ENCODE measurements at regions not wholly inside any gene's neighbourhood (a gene's known extent, or its start where the extent isn't known, plus 50 kb on each side); places are given as distances from the start of the nearest gene placed in this dataset.
"Not testable (repeated sequence)": the region's sequence is repeated elsewhere in the genome, so short reads cannot be mapped to it uniquely, and the experiment has no call there.

DNA sequence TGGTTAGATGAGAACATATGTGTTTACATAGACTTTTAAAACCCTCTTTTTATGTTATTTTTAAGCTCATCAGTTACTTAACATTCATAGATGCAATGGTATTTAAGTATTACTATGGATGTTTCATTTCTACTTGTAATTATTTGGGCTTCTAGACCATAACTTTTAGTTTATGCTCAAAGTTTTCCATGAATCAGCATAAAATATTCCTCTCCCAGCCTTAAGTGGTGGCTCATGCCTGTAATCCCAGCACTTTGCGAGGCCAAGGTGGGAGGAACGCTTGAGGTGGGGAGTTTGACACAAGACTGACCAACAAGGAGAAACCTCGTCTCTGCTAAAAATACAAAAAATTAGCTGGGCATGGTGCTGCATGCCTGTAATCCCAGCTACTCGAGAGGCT lies 118.5 kb upstream of the HSFY2 start:
- Mint-ChIP-seq H3K27me3 (ENCODE audit: low read depth) (no peaks in the 10 kb centered on the region), H3K36me3 (ENCODE audit: low read depth) (no peaks in the 10 kb centered on the region), H3K4me1 (ENCODE audit: low read depth) (no peaks in the 10 kb centered on the region), H3K27ac (no peak overlapping the region), H3K9me3 (peaks cover 4% of the 10 kb centered on the region), H3K4me3 (no peak overlapping the region)
- DNase-seq (ENCODE audit: low spot score) = no peak

DNA sequence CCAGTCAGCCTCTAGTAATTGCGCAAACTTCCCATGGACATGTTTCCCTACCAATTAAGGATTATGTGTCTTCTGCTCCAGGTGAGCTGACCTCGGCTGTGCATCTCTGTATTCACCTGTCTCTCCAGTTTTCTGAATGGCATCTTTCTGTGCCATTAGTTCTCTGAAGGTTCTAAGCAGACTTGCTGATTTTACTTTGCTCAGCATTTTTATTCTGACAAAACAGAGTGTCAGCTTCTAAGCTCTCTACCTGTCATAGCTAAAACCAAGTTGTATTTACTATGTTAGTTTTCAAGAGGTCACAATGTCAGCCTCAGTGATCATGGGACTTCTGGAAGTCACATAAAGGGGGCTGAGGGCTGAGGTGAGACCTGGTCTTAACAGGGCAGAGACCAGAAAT lies 116.0 kb upstream of the HSFY2 start:
- Mint-ChIP-seq H3K27me3 (ENCODE audit: low read depth) (no peaks in the 10 kb centered on the region), H3K4me1 (ENCODE audit: low read depth) (no peaks in the 10 kb centered on the region), H3K4me3 (no peak overlapping the region), H3K9me3 (no peaks in the 10 kb centered on the region), H3K27ac (no peak overlapping the region), H3K36me3 (ENCODE audit: low read depth) (no peaks in the 10 kb centered on the region)
- no peak for DNase-seq (ENCODE audit: low spot score)

DNA sequence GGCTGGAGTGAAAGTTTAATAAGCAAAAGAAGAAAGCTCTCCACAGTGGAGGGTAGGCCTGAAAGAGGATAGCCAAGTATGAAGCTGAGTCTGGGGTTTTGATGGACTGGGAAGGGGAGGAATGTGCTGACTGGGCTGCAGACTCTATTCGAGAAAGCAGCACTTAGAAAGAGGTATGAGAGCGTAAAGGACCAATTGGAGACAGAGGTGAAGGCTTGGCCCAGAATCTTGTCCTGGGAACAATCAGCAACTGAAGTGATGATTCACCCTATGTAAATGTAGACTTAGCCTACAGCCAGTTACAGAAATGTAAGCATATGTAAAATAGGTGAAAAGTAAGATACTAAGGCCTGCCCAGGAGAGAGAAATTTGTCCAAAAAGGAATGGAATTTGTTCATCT lies 111.2 kb upstream of the HSFY2 start:
- H3K36me3 Mint-ChIP-seq (ENCODE audit: low read depth) = no peaks in the 10 kb centered on the region
- H3K9me3 Mint-ChIP-seq = no peaks in the 10 kb centered on the region
- no peak for DNase-seq (ENCODE audit: low spot score)
- no peaks in the 10 kb centered on the region for H3K27me3 Mint-ChIP-seq (ENCODE audit: low read depth)
- no peak overlapping the region for H3K4me3 Mint-ChIP-seq
- no peaks in the 10 kb centered on the region for H3K4me1 Mint-ChIP-seq (ENCODE audit: low read depth)
- no peak overlapping the region for H3K27ac Mint-ChIP-seq

DNA sequence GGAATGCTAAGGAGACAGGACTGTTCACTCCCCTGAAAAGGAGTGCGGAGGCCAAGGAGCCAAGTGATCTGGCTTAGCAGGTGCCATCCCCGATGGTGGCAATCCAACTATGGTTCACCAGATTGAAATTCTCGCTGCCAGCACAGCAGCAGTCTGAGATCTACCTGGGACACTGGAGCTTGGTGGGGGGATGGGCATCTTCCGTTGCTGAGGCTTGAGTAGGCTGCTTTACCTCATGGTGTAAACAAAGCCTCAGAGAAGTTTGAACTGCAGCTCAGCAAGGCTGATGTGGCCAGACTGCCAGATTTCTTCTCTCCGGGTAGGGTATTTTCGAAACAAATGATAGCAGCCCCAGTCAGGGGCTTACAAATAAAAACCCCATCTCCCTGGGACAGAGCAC lies 95.6 kb upstream of the HSFY2 start:
- H3K27ac Mint-ChIP-seq; DNase-seq (ENCODE audit: low spot score); H3K9me3 Mint-ChIP-seq; H3K36me3 Mint-ChIP-seq (ENCODE audit: low read depth); H3K4me3 Mint-ChIP-seq; H3K4me1 Mint-ChIP-seq (ENCODE audit: low read depth); H3K27me3 Mint-ChIP-seq (ENCODE audit: low read depth): not testable (repeated sequence)

DNA sequence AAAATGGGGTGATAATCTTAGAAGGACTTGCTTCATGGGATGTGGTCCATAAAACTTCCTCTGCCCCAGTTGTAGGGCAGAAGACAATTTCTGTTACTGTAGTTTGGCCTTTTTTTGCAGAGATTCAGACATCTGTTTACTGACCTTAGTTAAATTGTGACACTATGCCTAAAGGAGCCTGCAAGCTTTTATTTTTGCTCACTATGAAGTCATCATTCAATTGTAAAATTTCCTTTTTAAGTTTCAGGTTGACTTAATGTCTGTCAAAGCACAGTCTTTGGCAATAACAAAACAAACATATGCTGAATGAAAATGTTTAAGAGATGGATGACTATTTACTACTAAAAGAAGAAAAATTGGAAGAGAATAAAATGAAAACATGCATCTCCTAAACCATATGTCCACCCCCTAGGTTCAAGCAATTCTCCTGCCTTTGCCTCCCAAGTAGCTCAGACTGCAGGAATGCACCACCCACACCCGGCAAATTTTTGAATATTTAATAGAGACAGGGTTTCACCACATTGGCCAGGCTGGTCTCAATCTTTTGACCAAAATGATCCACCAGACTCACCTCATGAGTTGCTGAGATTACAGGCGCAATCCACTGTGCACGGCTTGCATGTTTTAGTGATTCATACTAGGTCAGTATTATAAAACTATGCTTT lies 93.5 kb upstream of the HSFY2 start:
- DNase-seq (ENCODE audit: low spot score); H3K27ac Mint-ChIP-seq; H3K4me1 Mint-ChIP-seq (ENCODE audit: low read depth); H3K27me3 Mint-ChIP-seq (ENCODE audit: low read depth); H3K9me3 Mint-ChIP-seq; H3K4me3 Mint-ChIP-seq; H3K36me3 Mint-ChIP-seq (ENCODE audit: low read depth): not testable (repeated sequence)

DNA sequence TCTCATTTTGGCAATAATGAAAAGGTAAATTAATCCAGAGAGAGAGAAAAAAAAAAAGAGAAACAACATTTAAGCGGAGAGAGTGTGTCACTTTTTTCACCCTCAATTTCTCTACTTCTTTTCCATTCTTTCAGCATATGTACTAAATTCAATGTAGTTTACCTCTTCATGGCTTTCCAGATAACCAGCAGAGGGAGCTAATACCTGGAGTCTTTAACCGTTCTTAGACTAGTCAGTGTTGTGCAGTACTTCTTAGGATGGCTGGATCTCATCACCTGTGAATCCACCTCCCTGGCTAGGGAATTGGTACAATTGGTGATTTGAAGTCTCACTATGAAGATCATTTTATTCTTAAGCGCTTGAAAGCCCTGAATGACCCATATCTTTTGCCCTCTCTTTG lies 87.3 kb upstream of the HSFY2 start:
- not testable (repeated sequence) for H3K27ac Mint-ChIP-seq; H3K9me3 Mint-ChIP-seq; DNase-seq (ENCODE audit: low spot score); H3K4me3 Mint-ChIP-seq; H3K36me3 Mint-ChIP-seq (ENCODE audit: low read depth); H3K4me1 Mint-ChIP-seq (ENCODE audit: low read depth); H3K27me3 Mint-ChIP-seq (ENCODE audit: low read depth)

DNA sequence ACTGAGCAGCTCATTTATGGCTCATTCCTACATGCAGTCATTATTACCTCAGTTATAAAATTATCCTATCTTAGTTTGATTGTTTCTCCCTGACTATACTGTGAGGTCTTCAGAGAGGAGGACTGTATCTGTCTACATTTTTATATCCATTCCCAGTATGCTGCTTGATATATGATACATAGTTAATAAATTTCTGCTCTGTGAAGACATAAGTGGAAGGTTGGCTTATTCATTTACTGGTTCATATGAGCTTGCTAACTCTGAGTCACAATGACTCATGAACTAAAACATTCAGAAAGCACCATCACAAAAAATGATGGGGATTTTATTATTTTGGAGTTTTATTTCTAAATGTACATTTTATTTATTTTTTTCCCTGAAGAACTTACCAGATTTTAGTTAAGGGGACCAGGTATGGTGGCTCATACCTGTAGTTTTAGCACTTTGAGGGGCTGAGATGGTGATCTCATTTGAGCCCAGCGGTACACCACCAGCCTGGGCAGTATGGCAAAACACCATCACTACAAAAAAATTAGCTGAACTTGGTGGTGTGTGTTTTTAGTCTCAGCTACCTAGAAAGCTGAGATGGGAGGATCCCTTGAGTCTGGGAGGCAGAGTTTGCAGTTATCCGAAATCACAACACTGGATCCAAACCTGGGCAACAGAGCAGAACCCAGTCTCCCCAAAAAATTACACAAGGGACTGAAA lies 85.1 kb upstream of the HSFY2 start:
- not testable (repeated sequence) for DNase-seq (ENCODE audit: low spot score); H3K36me3 Mint-ChIP-seq (ENCODE audit: low read depth); H3K4me3 Mint-ChIP-seq; H3K27me3 Mint-ChIP-seq (ENCODE audit: low read depth); H3K27ac Mint-ChIP-seq; H3K4me1 Mint-ChIP-seq (ENCODE audit: low read depth); H3K9me3 Mint-ChIP-seq

DNA sequence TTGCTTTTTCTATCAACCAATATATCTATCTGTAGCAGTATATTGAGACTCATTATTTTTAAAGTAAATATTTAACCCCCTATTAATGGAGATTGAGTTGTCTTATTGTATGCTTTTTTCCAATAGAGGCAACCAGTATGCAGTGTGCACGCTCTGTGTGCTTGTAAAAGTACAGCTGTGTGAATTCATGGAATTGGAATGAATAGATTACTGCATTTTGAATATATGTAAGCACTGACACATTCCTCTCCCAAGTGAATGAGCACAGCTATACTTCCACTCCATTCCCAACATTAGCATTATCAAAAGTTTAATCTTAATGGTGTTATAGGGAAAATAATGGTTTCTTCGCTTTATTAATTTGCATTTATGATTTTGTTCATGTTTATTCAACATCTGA lies 81.6 kb upstream of the HSFY2 start:
- H3K9me3 Mint-ChIP-seq; H3K4me3 Mint-ChIP-seq; H3K4me1 Mint-ChIP-seq (ENCODE audit: low read depth); DNase-seq (ENCODE audit: low spot score); H3K36me3 Mint-ChIP-seq (ENCODE audit: low read depth); H3K27ac Mint-ChIP-seq; H3K27me3 Mint-ChIP-seq (ENCODE audit: low read depth): not testable (repeated sequence)

DNA sequence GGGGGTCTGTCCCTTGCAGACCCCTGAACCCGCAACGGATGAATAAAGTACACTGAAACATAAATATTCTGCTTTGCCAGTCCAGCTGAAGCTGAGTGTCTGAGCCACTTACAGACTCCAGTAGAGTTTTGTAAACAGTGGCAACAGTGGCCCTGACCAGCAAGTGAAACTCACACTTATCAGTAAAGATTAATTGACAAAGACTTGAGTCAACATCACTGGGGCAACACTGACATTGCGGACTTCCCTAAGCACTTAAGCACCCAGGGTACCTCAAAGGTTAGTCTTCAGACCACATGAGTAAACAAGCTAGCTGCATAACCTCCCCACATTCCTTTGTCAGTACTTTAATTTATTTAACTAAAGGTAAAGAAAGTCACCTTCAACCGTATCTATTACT lies 79.8 kb upstream of the HSFY2 start:
- not testable (repeated sequence) for H3K27ac Mint-ChIP-seq; H3K4me1 Mint-ChIP-seq (ENCODE audit: low read depth); H3K4me3 Mint-ChIP-seq; H3K36me3 Mint-ChIP-seq (ENCODE audit: low read depth); H3K27me3 Mint-ChIP-seq (ENCODE audit: low read depth); DNase-seq (ENCODE audit: low spot score); H3K9me3 Mint-ChIP-seq

DNA sequence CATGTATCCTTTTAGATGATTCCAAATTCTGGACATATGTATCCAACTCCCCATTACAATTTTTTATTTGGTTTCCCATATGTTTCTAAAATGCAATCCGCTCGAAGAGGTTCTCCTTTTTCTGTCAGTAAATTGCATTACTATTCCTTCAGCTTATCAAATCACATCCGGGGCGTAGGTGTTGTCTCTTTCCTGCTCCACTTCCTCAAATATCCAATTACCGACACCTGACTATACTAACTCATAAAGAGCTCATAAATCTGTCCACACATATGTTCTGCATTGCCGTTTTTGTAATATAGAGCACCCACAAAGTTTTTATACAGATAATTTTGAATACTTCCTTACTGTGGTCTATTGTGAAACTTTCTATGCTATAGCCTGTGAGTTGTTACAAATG lies 63.1 kb upstream of the HSFY2 start:
- H3K9me3 Mint-ChIP-seq; H3K27me3 Mint-ChIP-seq (ENCODE audit: low read depth); H3K36me3 Mint-ChIP-seq (ENCODE audit: low read depth); H3K4me1 Mint-ChIP-seq (ENCODE audit: low read depth); H3K4me3 Mint-ChIP-seq; DNase-seq (ENCODE audit: low spot score); H3K27ac Mint-ChIP-seq: not testable (repeated sequence)
